CD14-positive monocyte (primary cell): ENCODE measurements at regions not wholly inside any gene's neighbourhood (a gene's known extent, or its start where the extent isn't known, plus 50 kb on each side); places are given as distances from the start of the nearest gene placed in this dataset.

Experiments
- DNase-seq, 3 donors: peaks; one replicate each; pipeline ENCODE4 v3.0.0-alpha.2; 2011 to 2022
- H2AFZ ChIP-seq: 2 replicates; pipeline ENCODE4 v1.6.0; 2012; ENCODE audit warnings: mild to moderate bottlenecking, low read depth, low read length, inconsistent platforms; ENCODE audit not compliant: insufficient read depth, poor library complexity, severe bottlenecking
- H3K27ac ChIP-seq, 2 donors: 1 replicate in 1 of 2; 2 replicates in 1 of 2; pipeline ENCODE4 v1.5.1; 2012 to 2013; ENCODE audit warnings: low read length in 2 of 2, control low read depth in 1 of 2, inconsistent platforms in 1 of 2, low read depth in 1 of 2, mild to moderate bottlenecking in 1 of 2
- H3K27me3 ChIP-seq, 2 donors: one replicate each; pipeline versions ENCODE4 v1.6.0 to v1.6.1; 2011 to 2013; ENCODE audit warnings: low read length in 2 of 2; ENCODE audit not compliant: control insufficient read depth in 2 of 2, insufficient read depth in 2 of 2
- H3K36me3 ChIP-seq, 2 donors: replicated peaks in 1 of 2; 1 replicate in 1 of 2; 2 replicates in 1 of 2; pipeline versions ENCODE4 v1.5.1 to v1.6.1; 2012 to 2013; ENCODE audit warnings: low read length in 2 of 2, control low read depth in 1 of 2, inconsistent platforms in 1 of 2, mild to moderate bottlenecking in 1 of 2; ENCODE audit not compliant: insufficient read depth in 2 of 2, control insufficient read depth in 1 of 2
- H3K4me1 ChIP-seq, 2 donors: 1 replicate in 1 of 2; 2 replicates in 1 of 2; pipeline versions ENCODE4 v1.5.1 to v1.6.1; 2012 to 2013; ENCODE audit warnings: low read length in 2 of 2, control low read depth in 1 of 2, inconsistent platforms in 1 of 2, mild to moderate bottlenecking in 1 of 2, moderate library complexity in 1 of 2; ENCODE audit not compliant: insufficient read depth in 2 of 2, control insufficient read depth in 1 of 2
- H3K4me2 ChIP-seq: replicated peaks from 2 replicates; pipeline ENCODE3; 2012; ENCODE audit warnings: low read length, moderate library complexity, mild to moderate bottlenecking; ENCODE audit not compliant: poor library complexity, severe bottlenecking; ENCODE audit errors: extremely low read depth
- H3K4me3 ChIP-seq, 3 experiments: fragments of 200-600 bp in 1 of 3; sonication (generic) in 1 of 3; replicated peaks in 1 of 3; 1 replicate in 2 of 3; 2 replicates in 1 of 3; pipeline ENCODE4 v1.5.1; 2011 to 2013; ENCODE audit warnings: low read length in 3 of 3, mild to moderate bottlenecking in 3 of 3, control low read depth in 2 of 3, low read depth in 2 of 3, inconsistent platforms in 1 of 3, moderate library complexity in 1 of 3
- H3K79me2 ChIP-seq: 2 replicates; pipeline ENCODE4 v1.6.0; 2012; ENCODE audit warnings: mild to moderate bottlenecking, control low read depth, inconsistent platforms, low read length, moderate library complexity; ENCODE audit not compliant: insufficient read depth
- H3K9ac ChIP-seq: 2 replicates; pipeline ENCODE4 v1.6.0; 2017; ENCODE audit warnings: low read length, mild to moderate bottlenecking; ENCODE audit not compliant: insufficient read depth, poor library complexity, severe bottlenecking
- H3K9me3 ChIP-seq, 2 donors: replicated peaks in 1 of 2; 1 replicate in 1 of 2; 2 replicates in 1 of 2; pipeline versions ENCODE4 v1.5.1 to v1.6.1; 2012 to 2013; ENCODE audit warnings: low read length in 2 of 2, control low read depth in 1 of 2; ENCODE audit not compliant: control insufficient read depth in 1 of 2, insufficient read depth in 1 of 2
- H4K20me1 ChIP-seq: 2 replicates; pipeline ENCODE4 v1.6.0; 2012; ENCODE audit warnings: mild to moderate bottlenecking, low read length, control low read depth, moderate library complexity; ENCODE audit not compliant: insufficient read depth
- H3K27ac Mint-ChIP-seq, 7 donors: one replicate each; pipeline ENCODE4 v1.8.0; 2020; ENCODE audit warnings: mild to moderate bottlenecking in 7 of 7, mixed read lengths in 7 of 7, moderate library complexity in 6 of 7, inconsistent platforms in 2 of 7
- H3K27me3 Mint-ChIP-seq, 3 donors: one replicate each; pipeline ENCODE4 v1.8.0; 2021 to 2022; ENCODE audit warnings: low read depth in 3 of 3, mild to moderate bottlenecking in 3 of 3, mixed read lengths in 3 of 3, moderate library complexity in 3 of 3, inconsistent platforms in 1 of 3
- H3K36me3 Mint-ChIP-seq, 2 donors: one replicate each; pipeline ENCODE4 v1.8.0; 2020; ENCODE audit warnings: mixed read lengths in 2 of 2, inconsistent platforms in 1 of 2, mild to moderate bottlenecking in 1 of 2
- H3K4me1 Mint-ChIP-seq: one replicate; pipeline ENCODE4 v1.8.0; 2020; ENCODE audit warnings: mild to moderate bottlenecking, mixed read lengths
- H3K4me3 Mint-ChIP-seq, 2 donors: one replicate each; pipeline ENCODE4 v1.8.0; 2020; ENCODE audit warnings: mild to moderate bottlenecking in 2 of 2, mixed read lengths in 2 of 2, moderate library complexity in 1 of 2
- H3K9me3 Mint-ChIP-seq, 7 donors: one replicate each; pipeline ENCODE4 v1.8.0; 2020 to 2022; ENCODE audit warnings: mixed read lengths in 7 of 7, mild to moderate bottlenecking in 6 of 7, moderate library complexity in 6 of 7, inconsistent platforms in 2 of 7
- CTCF ChIP-seq: fragments of 200-600 bp; IDR thresholded peaks from one replicate; pipeline ENCODE4 v1.8.0; 2022; ENCODE audit warnings: antibody characterized with exemption, mild to moderate bottlenecking
- WGBS: methylation state at CpG from one replicate; pipeline ENCODE4 v1.1.5; 2013; ENCODE audit warnings: missing lambda C conversion rate; ENCODE audit not compliant: insufficient coverage; 5-methylcytosine and 5-hydroxymethylcytosine counted together
- intact Hi-C, 2 donors: fragments of 100-400 bp; cut with micrococcal nuclease; formaldehyde crosslinking; loops; one replicate each; pipeline versions ENCODE4 v1.15.0 to v1.15.1; 2023

GRCh38 chr12:24483732-24484131 lies 465.2 kb downstream of the BCAT1 start:
- no peak overlapping the region for H3K27ac Mint-ChIP-seq
- intact Hi-C loops: no loop called here
- no peak overlapping the region for H3K9ac ChIP-seq
- H3K4me3 Mint-ChIP-seq: no peak overlapping the region
- H3K4me1 Mint-ChIP-seq: no peaks in the 10 kb centered on the region
- no CpG with 5 or more reads among the region's 3 CpGs for WGBS
- DNase-seq: no peak
- H3K27me3 ChIP-seq: no peaks in the 10 kb centered on the region
- no peaks in the 10 kb centered on the region for H3K9me3 ChIP-seq
- TF ChIP-seq CTCF: no peak
- H3K27ac ChIP-seq: no peak overlapping the region
- H3K27me3 Mint-ChIP-seq: no peaks in the 10 kb centered on the region
- no peaks in the 10 kb centered on the region for H3K36me3 ChIP-seq
- H3K9me3 Mint-ChIP-seq: peaks cover 0 to 4% (median 1%) of the 10 kb centered on the region in 7 donors
- no peaks in the 10 kb centered on the region for H3K4me1 ChIP-seq
- H3K36me3 Mint-ChIP-seq: no peaks in the 10 kb centered on the region
- H2AFZ ChIP-seq: no peak overlapping the region
- H4K20me1 ChIP-seq: no peaks in the 10 kb centered on the region
- H3K79me2 ChIP-seq: no peaks in the 10 kb centered on the region
- no peak overlapping the region for H3K4me2 ChIP-seq
- no peak overlapping the region for H3K4me3 ChIP-seq

GRCh38 chr12:24482882-24483604 lies 465.9 kb downstream of the BCAT1 start:
- Histone ChIP-seq H3K79me2 (no peaks in the 10 kb centered on the region), H3K27me3 (no peaks in the 10 kb centered on the region), H3K4me1 (no peaks in the 10 kb centered on the region), H3K4me2 (no peak overlapping the region), H3K36me3 (no peaks in the 10 kb centered on the region), H3K4me3 (no peak overlapping the region), H3K27ac (no peak overlapping the region), H3K9ac (no peak overlapping the region), H2AFZ (no peak overlapping the region), H3K9me3 (no peaks in the 10 kb centered on the region), H4K20me1 (no peaks in the 10 kb centered on the region)
- H3K36me3 Mint-ChIP-seq: no peaks in the 10 kb centered on the region
- no peak overlapping the region for H3K27ac Mint-ChIP-seq
- TF ChIP-seq CTCF: no peak
- peaks cover 0 to 4% (median 1%) of the 10 kb centered on the region in 7 donors for H3K9me3 Mint-ChIP-seq
- H3K4me3 Mint-ChIP-seq: no peak overlapping the region
- H3K4me1 Mint-ChIP-seq: no peaks in the 10 kb centered on the region
- intact Hi-C loops: no loop called here
- no peaks in the 10 kb centered on the region for H3K27me3 Mint-ChIP-seq
- no peak for DNase-seq
- WGBS: no CpG with 5 or more reads among the region's 3 CpGs
